Stimulated activated CD4-positive, alpha-beta T cell treated with anti-CD3 and anti-CD28 coated beads, Interleukin-15, amount 100 ng/mL, for 1 hour (primary cell): ENCODE measurements at regions not wholly inside any gene's neighbourhood (a gene's known extent, or its start where the extent isn't known, plus 50 kb on each side); places are given as distances from the start of the nearest gene placed in this dataset.
A peak's percentile ranks its signal among the peaks of the same experiment; 100 is the strongest.
"Not testable (repeated sequence)": the region's sequence is repeated elsewhere in the genome, so short reads cannot be mapped to it uniquely, and the experiment has no call there.

Experiments
- DNase-seq, 2 donors: peaks; one replicate each; pipeline ENCODE4 v3.0.0-alpha.2; 2020; ENCODE audit warnings: low read depth in 1 of 2, low spot score in 1 of 2

- no peak for DNase-seq
These were observed 142.9 kb downstream of the ASB9 start for GRCh38 chrX:15127010-15127409.

GRCh38 chrX:15116900-15117299, 153.0 kb downstream of the ASB9 start:
- no peak for DNase-seq

GRCh38 chrX:15114743-15115566, 154.9 kb downstream of the ASB9 start:
- DNase-seq, result no peak

GRCh38 chrX:15107367-15107988, 162.4 kb downstream of the ASB9 start:
- peak in 1 of 2 donors; percentile 0 for DNase-seq

- no peak for DNase-seq
These were observed 171.4 kb downstream of the ASB9 start for GRCh38 chrX:15098505-15098904.

- DNase-seq, result no peak
These were observed 182.1 kb downstream of the ASB9 start for GRCh38 chrX:15087747-15088146.

- DNase-seq, result no peak
These were observed 196.6 kb downstream of the ASB9 start for GRCh38 chrX:15073313-15073712.

GRCh38 chrX:15072880-15073279, 197.0 kb downstream of the ASB9 start:
- no peak for DNase-seq

GRCh38 chrX:15072259-15072658, 197.6 kb downstream of the ASB9 start:
- DNase-seq, result no peak

- DNase-seq, result no peak
These were observed 186.3 kb downstream of the MOSPD2 start for GRCh38 chrX:15059474-15059873.

- DNase-seq, result no peak
These were observed 182.8 kb downstream of the MOSPD2 start for GRCh38 chrX:15056044-15056443.

- no peak for DNase-seq
These were observed 182.1 kb downstream of the MOSPD2 start for GRCh38 chrX:15055146-15055930.

GRCh38 chrX:15050395-15050794, 177.2 kb downstream of the MOSPD2 start:
- no peak for DNase-seq

GRCh38 chrX:15043538-15043937, 170.3 kb downstream of the MOSPD2 start:
- DNase-seq, result no peak

- no peak for DNase-seq
These were observed 160.7 kb downstream of the MOSPD2 start for GRCh38 chrX:15033917-15034316.

GRCh38 chrX:15017491-15017890, 144.3 kb downstream of the MOSPD2 start:
- no peak for DNase-seq

- DNase-seq, result no peak
These were observed 142.8 kb downstream of the MOSPD2 start for GRCh38 chrX:15016051-15016450.

- no peak for DNase-seq
These were observed 141.1 kb downstream of the MOSPD2 start for GRCh38 chrX:15014281-15014680.

- no peak for DNase-seq
These were observed 140.2 kb downstream of the MOSPD2 start for GRCh38 chrX:15013461-15013860.

- DNase-seq, result no peak
These were observed 124.0 kb downstream of the MOSPD2 start for GRCh38 chrX:14997271-14997670.

- DNase-seq, result not testable (repeated sequence)
These were observed 111.2 kb downstream of the MOSPD2 start for GRCh38 chrX:14984425-14984824.
